ENCODE measurements at regions not wholly inside any gene's neighbourhood (a gene's known extent, or its start where the extent isn't known, plus 50 kb on each side); places are given as distances from the start of the nearest gene placed in this dataset.
A peak's percentile ranks its signal among the peaks of the same experiment; 100 is the strongest.
"Not testable (repeated sequence)": the region's sequence is repeated elsewhere in the genome, so short reads cannot be mapped to it uniquely, and the experiment has no call there.

- Mint-ChIP-seq H3K9me3 (ENCODE audit: unreplicated experiment) (peaks cover 25% of the 10 kb centered on the region), H3K27me3 (ENCODE audit: unreplicated experiment) (no peaks in the 10 kb centered on the region), H3K36me3 (ENCODE audit: unreplicated experiment) (peaks cover 15% of the 10 kb centered on the region), H3K4me3 (ENCODE audit: unreplicated experiment) (no peak overlapping the region), H3K27ac (ENCODE audit: unreplicated experiment) (peak overlapping the region; percentile 74), H3K4me1 (ENCODE audit: unreplicated experiment) (peaks cover 24% of the 10 kb centered on the region)
- no peak for TF ChIP-seq CTCF (IDR thresholded peaks at IDR 0.05)
- no peak for DNase-seq (ENCODE audit: extremely low spot score, unreplicated experiment)
Measured at GRCh38 chr4:28287831-28288233, 1427.2 kb downstream of the STIM2 start.

GRCh38 chr4:28296239-28296638 is 1435.6 kb downstream of the STIM2 start:
- Mint-ChIP-seq H3K4me1 (ENCODE audit: unreplicated experiment) (no peaks in the 10 kb centered on the region), H3K27ac (ENCODE audit: unreplicated experiment) (no peak overlapping the region), H3K36me3 (ENCODE audit: unreplicated experiment) (peaks cover 4% of the 10 kb centered on the region), H3K4me3 (ENCODE audit: unreplicated experiment) (no peak overlapping the region), H3K27me3 (ENCODE audit: unreplicated experiment) (no peaks in the 10 kb centered on the region), H3K9me3 (ENCODE audit: unreplicated experiment) (peaks cover 49% of the 10 kb centered on the region)
- TF ChIP-seq CTCF (IDR thresholded peaks at IDR 0.05): no peak
- DNase-seq (ENCODE audit: extremely low spot score, unreplicated experiment): no peak

GRCh38 chr4:28310926-28311325 is 1450.3 kb downstream of the STIM2 start:
- no peaks in the 10 kb centered on the region for H3K36me3 Mint-ChIP-seq (ENCODE audit: unreplicated experiment)
- no peaks in the 10 kb centered on the region for H3K4me1 Mint-ChIP-seq (ENCODE audit: unreplicated experiment)
- H3K27me3 Mint-ChIP-seq (ENCODE audit: unreplicated experiment): no peaks in the 10 kb centered on the region
- H3K9me3 Mint-ChIP-seq (ENCODE audit: unreplicated experiment): no peaks in the 10 kb centered on the region
- no peak overlapping the region for H3K27ac Mint-ChIP-seq (ENCODE audit: unreplicated experiment)
- no peak for TF ChIP-seq CTCF (IDR thresholded peaks at IDR 0.05)
- no peak for DNase-seq (ENCODE audit: extremely low spot score, unreplicated experiment)
- H3K4me3 Mint-ChIP-seq (ENCODE audit: unreplicated experiment): no peak overlapping the region

GRCh38 chr4:28312497-28312896 is 1451.9 kb downstream of the STIM2 start:
- not testable (repeated sequence) for H3K4me1 Mint-ChIP-seq (ENCODE audit: unreplicated experiment); H3K27me3 Mint-ChIP-seq (ENCODE audit: unreplicated experiment); DNase-seq (ENCODE audit: extremely low spot score, unreplicated experiment); H3K9me3 Mint-ChIP-seq (ENCODE audit: unreplicated experiment); H3K4me3 Mint-ChIP-seq (ENCODE audit: unreplicated experiment); H3K27ac Mint-ChIP-seq (ENCODE audit: unreplicated experiment); H3K36me3 Mint-ChIP-seq (ENCODE audit: unreplicated experiment)

- H3K4me1 Mint-ChIP-seq (ENCODE audit: unreplicated experiment): no peaks in the 10 kb centered on the region
- no peaks in the 10 kb centered on the region for H3K36me3 Mint-ChIP-seq (ENCODE audit: unreplicated experiment)
- no peak for TF ChIP-seq CTCF (IDR thresholded peaks at IDR 0.05)
- H3K4me3 Mint-ChIP-seq (ENCODE audit: unreplicated experiment): no peak overlapping the region
- H3K27ac Mint-ChIP-seq (ENCODE audit: unreplicated experiment): no peak overlapping the region
- DNase-seq (ENCODE audit: extremely low spot score, unreplicated experiment): no peak
- no peaks in the 10 kb centered on the region for H3K9me3 Mint-ChIP-seq (ENCODE audit: unreplicated experiment)
- no peaks in the 10 kb centered on the region for H3K27me3 Mint-ChIP-seq (ENCODE audit: unreplicated experiment)
Measured at GRCh38 chr4:28313729-28314713, 1453.4 kb downstream of the STIM2 start.

All from osteocyte (in vitro differentiated cells).